GM20000 (cell line): ENCODE measurements at regions not wholly inside any gene's neighbourhood (a gene's known extent, or its start where the extent isn't known, plus 50 kb on each side); places are given as distances from the start of the nearest gene placed in this dataset.

Experiments used
- DNase-seq: peaks from one replicate; pipeline ENCODE4 v3.0.0; 2012; ENCODE audit warnings: low spot score
- CTCF ChIP-seq: IDR thresholded peaks from 2 replicates; pipeline ENCODE4 v1.5.1; 2012; ENCODE audit warnings: mild to moderate bottlenecking, control low read depth; ENCODE audit errors: extremely low read depth, missing control alignments

- no peak for TF ChIP-seq CTCF
- no peak for DNase-seq
Observed at GRCh38 chr14:31977001-31977556, 100.0 kb upstream of the ARHGAP5 start.

GRCh38 chr14:31978423-31978822 is 98.7 kb upstream of the ARHGAP5 start:
- DNase-seq: no peak
- TF ChIP-seq CTCF: no peak

GRCh38 chr14:31982642-31983041 is 94.5 kb upstream of the ARHGAP5 start:
- no peak for TF ChIP-seq CTCF

DNA sequence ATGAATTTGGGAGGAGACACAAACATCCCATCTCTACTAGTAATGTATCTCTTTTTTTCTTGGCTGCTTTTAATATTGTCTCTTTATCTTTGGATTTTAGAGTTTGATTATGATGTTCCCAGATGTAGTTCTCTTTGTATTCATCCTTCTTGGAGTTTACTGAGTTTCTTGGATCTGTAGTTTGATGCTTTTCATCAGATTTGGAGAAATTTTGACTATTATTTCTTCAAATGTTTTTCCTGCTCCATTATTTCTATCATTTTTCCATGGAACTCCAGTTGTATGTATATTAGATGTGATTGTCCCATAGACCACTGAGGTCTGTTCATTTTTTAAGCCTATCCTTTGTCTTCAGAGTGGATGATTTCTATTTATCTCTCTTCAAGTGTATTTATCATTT is 90.7 kb upstream of the ARHGAP5 start:
- DNase-seq: no peak
- no peak for TF ChIP-seq CTCF

More at GRCh38 chr14:31982642-31983041, 94.5 kb upstream of the ARHGAP5 start:
- no peak for DNase-seq

- DNase-seq: no peak
- no peak for TF ChIP-seq CTCF
Observed at GRCh38 chr14:31987721-31988120, 89.4 kb upstream of the ARHGAP5 start.

GRCh38 chr14:31988244-31988643 is 88.9 kb upstream of the ARHGAP5 start:
- DNase-seq: no peak
- TF ChIP-seq CTCF: no peak

DNA sequence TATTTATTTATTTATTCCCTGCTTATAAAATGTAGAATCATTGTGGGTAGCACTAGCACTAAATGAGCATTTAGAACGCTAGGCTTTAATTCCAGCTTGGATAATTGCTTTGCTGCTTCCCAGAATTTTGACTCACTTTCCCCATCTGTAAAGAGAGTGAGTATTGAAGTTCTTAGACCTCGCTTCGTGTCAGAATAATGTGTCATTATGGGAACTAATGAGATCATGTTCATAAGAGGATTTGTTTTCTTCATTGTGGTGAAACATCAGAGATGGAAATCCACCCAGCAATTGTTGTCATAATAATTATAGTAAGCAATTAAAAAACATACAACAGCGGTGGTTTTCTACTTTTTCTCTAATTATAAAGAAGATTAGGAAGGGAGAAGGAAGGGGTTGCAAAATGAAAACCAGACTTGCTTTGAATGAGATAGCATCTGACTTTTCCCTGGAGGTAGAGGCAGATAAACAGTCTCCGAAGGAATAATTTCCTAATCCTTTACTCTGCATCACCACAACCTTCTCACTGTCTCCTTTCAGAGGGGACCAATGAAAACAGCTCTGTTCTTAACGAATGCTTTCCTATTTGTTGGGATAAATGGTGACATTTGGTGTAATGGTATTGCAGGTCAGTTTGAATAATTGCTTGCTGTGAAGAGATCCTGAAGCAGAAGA is 86.8 kb upstream of the ARHGAP5 start:
- DNase-seq: no peak
- TF ChIP-seq CTCF: no peak
